GM23338 (cell line): ENCODE measurements at regions not wholly inside any gene's neighbourhood (a gene's known extent, or its start where the extent isn't known, plus 50 kb on each side); places are given as distances from the start of the nearest gene placed in this dataset.

Experiments used
- ATAC-seq: fragments of 200-7000 bp; cut with Tn5 transposase; 3 replicates; pipeline ENCODE4 v1.9.1; 2020
- DNase-seq: peaks from one replicate; pipeline ENCODE4 v3.0.0-alpha.2; 2015; ENCODE audit warnings: low spot score
- H2AFZ ChIP-seq: fragments of 200-600 bp; sonication (generic); 2 replicates; pipeline ENCODE4 v1.8.0; 2016; ENCODE audit warnings: antibody characterized with exemption, mild to moderate bottlenecking, moderate library complexity
- H3F3A ChIP-seq: fragments of 200-600 bp; sonication (generic); replicated peaks from 2 replicates; pipeline ENCODE4 v1.8.0; 2017; ENCODE audit warnings: antibody characterized with exemption, mixed run types, low read depth
- H3K27ac ChIP-seq: fragments of 200-600 bp; sonication (generic); 2 replicates; pipeline ENCODE4 v1.6.1; 2016; ENCODE audit warnings: low read depth
- H3K27me3 ChIP-seq: fragments of 200-600 bp; sonication (generic); 2 replicates; pipeline ENCODE4 v1.8.0; 2016; ENCODE audit warnings: mild to moderate bottlenecking, mixed run types, moderate library complexity; ENCODE audit not compliant: insufficient read depth
- H3K36me3 ChIP-seq: fragments of 200-600 bp; sonication (generic); 2 replicates; pipeline ENCODE4 v1.8.0; 2016; ENCODE audit warnings: mild to moderate bottlenecking; ENCODE audit not compliant: insufficient read depth
- H3K4me1 ChIP-seq: fragments of 200-600 bp; sonication (generic); 2 replicates; pipeline ENCODE4 v1.8.0; 2016; ENCODE audit warnings: mild to moderate bottlenecking, moderate library complexity; ENCODE audit not compliant: insufficient read depth
- H3K4me2 ChIP-seq: fragments of 200-600 bp; sonication (generic); 2 replicates; pipeline ENCODE4 v1.7.1; 2017; ENCODE audit warnings: mixed run types
- H3K4me3 ChIP-seq: fragments of 200-600 bp; sonication (generic); 2 replicates; pipeline ENCODE4 v1.6.1; 2016; ENCODE audit warnings: mixed run types
- H3K79me2 ChIP-seq: fragments of 200-600 bp; sonication (generic); replicated peaks from 2 replicates; pipeline ENCODE4 v1.8.0; 2017; ENCODE audit warnings: mild to moderate bottlenecking; ENCODE audit not compliant: insufficient read depth
- H3K9me2 ChIP-seq: fragments of 200-600 bp; sonication (generic); 2 replicates; pipeline ENCODE4 v1.8.0; 2017; ENCODE audit not compliant: insufficient read depth
- H4K20me1 ChIP-seq: fragments of 200-600 bp; sonication (generic); replicated peaks from 2 replicates; pipeline ENCODE4 v1.8.0; 2017; ENCODE audit warnings: mild to moderate bottlenecking; ENCODE audit not compliant: insufficient read depth
- H3K27ac Mint-ChIP-seq: 2 replicates; pipeline ENCODE4 v1.8.0; 2020; ENCODE audit warnings: inconsistent platforms, mild to moderate bottlenecking, moderate library complexity, mixed read lengths
- H3K27me3 Mint-ChIP-seq: 3 replicates; pipeline ENCODE4 v1.8.0; 2022; ENCODE audit warnings: low read depth, mild to moderate bottlenecking, moderate library complexity, mixed read lengths, inconsistent platforms; ENCODE audit not compliant: insufficient read depth, poor library complexity
- H3K36me3 Mint-ChIP-seq: 3 replicates; pipeline ENCODE4 v1.8.0; 2021; ENCODE audit warnings: low read depth, mild to moderate bottlenecking, inconsistent platforms, moderate library complexity, mixed read lengths
- H3K4me1 Mint-ChIP-seq: 3 replicates; pipeline ENCODE4 v1.8.0; 2020; ENCODE audit warnings: mild to moderate bottlenecking, inconsistent platforms, mixed read lengths
- H3K4me3 Mint-ChIP-seq: 3 replicates; pipeline ENCODE4 v1.8.0; 2021; ENCODE audit warnings: moderate library complexity, mild to moderate bottlenecking, inconsistent platforms, mixed read lengths
- H3K9me3 Mint-ChIP-seq: 3 replicates; pipeline ENCODE4 v1.8.0; 2020; ENCODE audit warnings: moderate library complexity, mild to moderate bottlenecking, inconsistent platforms, mixed read lengths
- CREB1 ChIP-seq: fragments of 250-450 bp; sonication (Bioruptor Pico); IDR thresholded peaks from 2 replicates; pipeline ENCODE4 v1.5.0; 2020; ENCODE audit warnings: low read depth, mild to moderate bottlenecking, moderate library complexity
- CTCF ChIP-seq, 2 experiments: fragments of 200-600 bp in 1 of 2; sonication (generic) in 1 of 2; conservative IDR thresholded peaks; 2 replicates each; pipeline versions ENCODE4 v1.5.1 to v1.6.1; 2016 to 2017; ENCODE audit warnings: antibody characterized with exemption in 2 of 2, low read depth in 2 of 2, mild to moderate bottlenecking in 2 of 2, moderate library complexity in 1 of 2
- ETS1 ChIP-seq: IDR thresholded peaks from 2 replicates; pipeline ENCODE4 v1.6.1; 2016; ENCODE audit warnings: antibody characterized with exemption
- EZH2 ChIP-seq: fragments of 200-600 bp; sonication (generic); IDR thresholded peaks from one replicate; pipeline ENCODE4 v1.8.0; 2017; ENCODE audit warnings: antibody characterized with exemption, mild to moderate bottlenecking, low read depth; ENCODE audit not compliant: unreplicated experiment
- EZH2phosphoT487 ChIP-seq: fragments of 200-600 bp; sonication (generic); IDR thresholded peaks from one replicate; pipeline ENCODE4 v1.8.1; 2018; ENCODE audit warnings: antibody characterized with exemption; ENCODE audit not compliant: unreplicated experiment
- JUNB ChIP-seq: IDR thresholded peaks from one replicate; pipeline ENCODE4 v1.6.1; 2016; ENCODE audit warnings: antibody characterized with exemption; ENCODE audit not compliant: unreplicated experiment
- NANOG ChIP-seq: IDR thresholded peaks from 2 replicates; pipeline ENCODE4 v1.6.1; 2016; ENCODE audit warnings: antibody characterized with exemption, borderline replicate concordance
- POLR2AphosphoS5 ChIP-seq: IDR thresholded peaks from 2 replicates; pipeline ENCODE4 v1.6.1; 2016; ENCODE audit warnings: antibody characterized with exemption, low read depth
- STAT1 ChIP-seq: IDR thresholded peaks from one replicate; pipeline ENCODE4 v1.6.1; 2016; ENCODE audit warnings: antibody characterized with exemption; ENCODE audit not compliant: unreplicated experiment
- ZNF114 ChIP-seq: fragments of 250-450 bp; sonication (Bioruptor Pico); IDR thresholded peaks from 2 replicates; pipeline ENCODE4 v1.5.0; 2020; ENCODE audit warnings: mild to moderate bottlenecking, moderate library complexity
- ZNF331 ChIP-seq: fragments of 250-450 bp; sonication (Bioruptor Pico); IDR thresholded peaks from 2 replicates; pipeline ENCODE4 v1.5.0; 2020; ENCODE audit warnings: low read depth, mild to moderate bottlenecking, moderate library complexity
- TF ChIP-seq, protein P1 (sequence below): IDR thresholded peaks from one replicate; pipeline ENCODE4 v1.6.1; 2018; ENCODE audit warnings: antibody characterized with exemption; ENCODE audit not compliant: unreplicated experiment
- TF ChIP-seq, protein P2 (sequence below): fragments of 250-450 bp; sonication (Bioruptor Pico); IDR thresholded peaks from 2 replicates; pipeline ENCODE4 v1.5.0; 2020; ENCODE audit warnings: mild to moderate bottlenecking, moderate library complexity

- H3K9me3 Mint-ChIP-seq = no peaks in the 10 kb centered on the region; the same call in 2 of the 3 replicates
- no peak overlapping the region for H3K4me3 Mint-ChIP-seq
- Histone ChIP-seq H3K36me3 (no peaks in the 10 kb centered on the region), H3K9me2 (no peaks in the 10 kb centered on the region), H3K4me3 (no peak overlapping the region), H3F3A (no peaks in the 10 kb centered on the region), H3K27ac (no peak overlapping the region), H3K79me2 (0 out of 2 replicates have a peak, but pooled peaks cover 3% of the 10 kb centered on the region), H4K20me1 (peaks cover 5% of the 10 kb centered on the region), H3K4me1 (no peaks in the 10 kb centered on the region), H2AFZ (no peak overlapping the region), H3K4me2 (no peak overlapping the region), H3K27me3 (no peaks in the 10 kb centered on the region)
- H3K27ac Mint-ChIP-seq = no peak overlapping the region
- H3K36me3 Mint-ChIP-seq = peaks cover 11% of the 10 kb centered on the region; the same call in 2 of the 3 replicates
- DNase-seq = no peak
- TF ChIP-seq JUNB = no peak
- TF ChIP-seq CTCF (conservative IDR thresholded peaks at IDR 0.05; ENCODE audit: low read depth in 2 of 2) = no peak
- no peak for TF ChIP-seq EZH2
- TF ChIP-seq ZNF331 = no peak
- TF ChIP-seq ZNF114 (CRISPR knock-in tag) = no peak
- TF ChIP-seq ETS1 = no peak
- TF ChIP-seq, protein P1, sequence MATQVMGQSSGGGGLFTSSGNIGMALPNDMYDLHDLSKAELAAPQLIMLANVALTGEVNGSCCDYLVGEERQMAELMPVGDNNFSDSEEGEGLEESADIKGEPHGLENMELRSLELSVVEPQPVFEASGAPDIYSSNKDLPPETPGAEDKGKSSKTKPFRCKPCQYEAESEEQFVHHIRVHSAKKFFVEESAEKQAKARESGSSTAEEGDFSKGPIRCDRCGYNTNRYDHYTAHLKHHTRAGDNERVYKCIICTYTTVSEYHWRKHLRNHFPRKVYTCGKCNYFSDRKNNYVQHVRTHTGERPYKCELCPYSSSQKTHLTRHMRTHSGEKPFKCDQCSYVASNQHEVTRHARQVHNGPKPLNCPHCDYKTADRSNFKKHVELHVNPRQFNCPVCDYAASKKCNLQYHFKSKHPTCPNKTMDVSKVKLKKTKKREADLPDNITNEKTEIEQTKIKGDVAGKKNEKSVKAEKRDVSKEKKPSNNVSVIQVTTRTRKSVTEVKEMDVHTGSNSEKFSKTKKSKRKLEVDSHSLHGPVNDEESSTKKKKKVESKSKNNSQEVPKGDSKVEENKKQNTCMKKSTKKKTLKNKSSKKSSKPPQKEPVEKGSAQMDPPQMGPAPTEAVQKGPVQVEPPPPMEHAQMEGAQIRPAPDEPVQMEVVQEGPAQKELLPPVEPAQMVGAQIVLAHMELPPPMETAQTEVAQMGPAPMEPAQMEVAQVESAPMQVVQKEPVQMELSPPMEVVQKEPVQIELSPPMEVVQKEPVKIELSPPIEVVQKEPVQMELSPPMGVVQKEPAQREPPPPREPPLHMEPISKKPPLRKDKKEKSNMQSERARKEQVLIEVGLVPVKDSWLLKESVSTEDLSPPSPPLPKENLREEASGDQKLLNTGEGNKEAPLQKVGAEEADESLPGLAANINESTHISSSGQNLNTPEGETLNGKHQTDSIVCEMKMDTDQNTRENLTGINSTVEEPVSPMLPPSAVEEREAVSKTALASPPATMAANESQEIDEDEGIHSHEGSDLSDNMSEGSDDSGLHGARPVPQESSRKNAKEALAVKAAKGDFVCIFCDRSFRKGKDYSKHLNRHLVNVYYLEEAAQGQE = no peak
- TF ChIP-seq, protein P2, sequence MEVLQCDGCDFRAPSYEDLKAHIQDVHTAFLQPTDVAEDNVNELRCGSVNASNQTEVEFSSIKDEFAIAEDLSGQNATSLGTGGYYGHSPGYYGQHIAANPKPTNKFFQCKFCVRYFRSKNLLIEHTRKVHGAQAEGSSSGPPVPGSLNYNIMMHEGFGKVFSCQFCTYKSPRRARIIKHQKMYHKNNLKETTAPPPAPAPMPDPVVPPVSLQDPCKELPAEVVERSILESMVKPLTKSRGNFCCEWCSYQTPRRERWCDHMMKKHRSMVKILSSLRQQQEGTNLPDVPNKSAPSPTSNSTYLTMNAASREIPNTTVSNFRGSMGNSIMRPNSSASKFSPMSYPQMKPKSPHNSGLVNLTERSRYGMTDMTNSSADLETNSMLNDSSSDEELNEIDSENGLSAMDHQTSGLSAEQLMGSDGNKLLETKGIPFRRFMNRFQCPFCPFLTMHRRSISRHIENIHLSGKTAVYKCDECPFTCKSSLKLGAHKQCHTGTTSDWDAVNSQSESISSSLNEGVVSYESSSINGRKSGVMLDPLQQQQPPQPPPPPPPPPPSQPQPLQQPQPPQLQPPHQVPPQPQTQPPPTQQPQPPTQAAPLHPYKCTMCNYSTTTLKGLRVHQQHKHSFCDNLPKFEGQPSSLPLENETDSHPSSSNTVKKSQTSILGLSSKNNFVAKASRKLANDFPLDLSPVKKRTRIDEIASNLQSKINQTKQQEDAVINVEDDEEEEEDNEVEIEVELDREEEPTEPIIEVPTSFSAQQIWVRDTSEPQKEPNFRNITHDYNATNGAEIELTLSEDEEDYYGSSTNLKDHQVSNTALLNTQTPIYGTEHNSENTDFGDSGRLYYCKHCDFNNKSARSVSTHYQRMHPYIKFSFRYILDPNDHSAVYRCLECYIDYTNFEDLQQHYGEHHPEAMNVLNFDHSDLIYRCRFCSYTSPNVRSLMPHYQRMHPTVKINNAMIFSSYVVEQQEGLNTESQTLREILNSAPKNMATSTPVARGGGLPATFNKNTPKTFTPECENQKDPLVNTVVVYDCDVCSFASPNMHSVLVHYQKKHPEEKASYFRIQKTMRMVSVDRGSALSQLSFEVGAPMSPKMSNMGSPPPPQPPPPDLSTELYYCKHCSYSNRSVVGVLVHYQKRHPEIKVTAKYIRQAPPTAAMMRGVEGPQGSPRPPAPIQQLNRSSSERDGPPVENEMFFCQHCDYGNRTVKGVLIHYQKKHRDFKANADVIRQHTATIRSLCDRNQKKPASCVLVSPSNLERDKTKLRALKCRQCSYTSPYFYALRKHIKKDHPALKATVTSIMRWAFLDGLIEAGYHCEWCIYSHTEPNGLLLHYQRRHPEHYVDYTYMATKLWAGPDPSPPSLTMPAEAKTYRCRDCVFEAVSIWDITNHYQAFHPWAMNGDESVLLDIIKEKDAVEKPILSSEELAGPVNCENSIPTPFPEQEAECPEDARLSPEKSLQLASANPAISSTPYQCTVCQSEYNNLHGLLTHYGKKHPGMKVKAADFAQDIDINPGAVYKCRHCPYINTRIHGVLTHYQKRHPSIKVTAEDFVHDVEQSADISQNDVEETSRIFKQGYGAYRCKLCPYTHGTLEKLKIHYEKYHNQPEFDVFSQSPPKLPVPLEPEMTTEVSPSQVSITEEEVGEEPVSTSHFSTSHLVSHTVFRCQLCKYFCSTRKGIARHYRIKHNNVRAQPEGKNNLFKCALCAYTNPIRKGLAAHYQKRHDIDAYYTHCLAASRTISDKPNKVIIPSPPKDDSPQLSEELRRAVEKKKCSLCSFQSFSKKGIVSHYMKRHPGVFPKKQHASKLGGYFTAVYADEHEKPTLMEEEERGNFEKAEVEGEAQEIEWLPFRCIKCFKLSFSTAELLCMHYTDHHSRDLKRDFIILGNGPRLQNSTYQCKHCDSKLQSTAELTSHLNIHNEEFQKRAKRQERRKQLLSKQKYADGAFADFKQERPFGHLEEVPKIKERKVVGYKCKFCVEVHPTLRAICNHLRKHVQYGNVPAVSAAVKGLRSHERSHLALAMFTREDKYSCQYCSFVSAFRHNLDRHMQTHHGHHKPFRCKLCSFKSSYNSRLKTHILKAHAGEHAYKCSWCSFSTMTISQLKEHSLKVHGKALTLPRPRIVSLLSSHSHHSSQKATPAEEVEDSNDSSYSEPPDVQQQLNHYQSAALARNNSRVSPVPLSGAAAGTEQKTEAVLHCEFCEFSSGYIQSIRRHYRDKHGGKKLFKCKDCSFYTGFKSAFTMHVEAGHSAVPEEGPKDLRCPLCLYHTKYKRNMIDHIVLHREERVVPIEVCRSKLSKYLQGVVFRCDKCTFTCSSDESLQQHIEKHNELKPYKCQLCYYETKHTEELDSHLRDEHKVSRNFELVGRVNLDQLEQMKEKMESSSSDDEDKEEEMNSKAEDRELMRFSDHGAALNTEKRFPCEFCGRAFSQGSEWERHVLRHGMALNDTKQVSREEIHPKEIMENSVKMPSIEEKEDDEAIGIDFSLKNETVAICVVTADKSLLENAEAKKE (CRISPR knock-in tag) = no peak
- TF ChIP-seq NANOG = no peak
- no peak for TF ChIP-seq EZH2phosphoT487
- no peak for TF ChIP-seq CREB1 (CRISPR knock-in tag)
- TF ChIP-seq STAT1 = no peak
- TF ChIP-seq POLR2AphosphoS5 = no peak
- H3K27me3 Mint-ChIP-seq = peaks cover 2% of the 10 kb centered on the region
- peaks cover 15% of the 10 kb centered on the region for H3K4me1 Mint-ChIP-seq
- no peak for ATAC-seq
Measured at GRCh38 chr17:77300016-77300686, 159.4 kb downstream of the SEC14L1 start.
